ENCODE measurements at regions not wholly inside any gene's neighbourhood (a gene's known extent, or its start where the extent isn't known, plus 50 kb on each side); places are given as distances from the start of the nearest gene placed in this dataset.

DNA sequence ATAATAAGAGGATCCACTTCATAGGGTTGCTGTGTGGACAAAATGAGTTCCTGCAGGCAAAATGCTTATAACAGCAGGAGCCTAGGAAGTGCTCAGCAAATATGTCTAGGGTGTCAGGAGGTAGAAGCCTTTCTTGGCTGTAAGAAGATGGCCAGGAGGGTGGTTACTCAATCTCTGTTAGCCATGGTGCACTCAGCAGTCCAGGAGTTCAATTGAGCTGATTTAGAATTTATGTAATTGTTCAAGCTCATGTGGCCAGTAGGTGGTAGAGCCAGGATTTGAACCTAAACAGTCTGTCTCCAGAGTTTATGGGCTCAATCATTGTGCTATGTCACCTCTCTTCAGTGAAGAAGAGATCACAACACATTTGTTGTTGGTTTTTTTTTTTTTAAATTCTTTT, 381.2 kb downstream of the KIF4B start:
- Histone ChIP-seq H3K9me3 (ENCODE audit: control insufficient read depth, low read length) (no peaks in the 10 kb centered on the region), H3K4me1 (ENCODE audit: control insufficient read depth, insufficient read depth, low read length, poor library complexity, severe bottlenecking) (no peaks in the 10 kb centered on the region), H3K27ac (ENCODE audit: low read depth, low read length, severe bottlenecking) (no peak overlapping the region), H3K36me3 (ENCODE audit: control insufficient read depth, insufficient read depth, low read length) (no peaks in the 10 kb centered on the region), H3K4me3 (ENCODE audit: extremely low read depth, insufficient read depth, low read length, poor library complexity, severe bottlenecking) (no peak overlapping the region)

DNA sequence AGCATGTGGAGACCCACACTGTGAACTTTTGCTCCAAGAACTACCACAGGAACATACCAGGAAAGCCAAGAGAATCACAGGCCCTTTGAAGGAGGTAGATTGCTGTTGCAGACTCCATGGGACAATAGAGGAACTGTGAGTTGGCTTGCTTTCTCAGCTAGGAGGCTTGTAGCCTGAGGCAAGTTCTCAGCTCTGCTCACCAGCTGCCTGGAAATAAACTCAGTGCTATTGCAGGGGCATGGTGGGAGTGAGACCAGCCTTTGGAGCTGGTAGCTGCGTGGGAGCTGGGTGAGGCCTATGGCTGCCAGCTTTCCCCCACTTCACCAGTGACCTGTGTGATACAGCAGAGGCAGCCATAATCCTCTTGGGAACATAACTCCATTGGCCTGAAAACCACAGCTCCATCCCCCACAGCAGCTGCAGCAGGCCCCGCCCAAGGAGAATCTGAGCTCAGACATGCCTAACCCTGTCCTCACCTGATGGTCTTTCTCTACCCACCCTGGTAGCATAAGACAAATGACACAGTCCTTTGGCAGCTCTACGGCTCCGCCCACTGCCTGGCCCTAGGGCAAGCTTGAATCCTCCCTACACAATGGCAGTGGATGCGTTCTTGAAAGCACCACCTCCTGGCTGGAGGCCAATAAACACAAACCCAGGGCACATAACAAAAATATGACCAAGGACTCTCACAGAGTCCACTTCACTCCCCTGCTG, 389.5 kb downstream of the KIF4B start:
- no peak overlapping the region for H3K4me3 ChIP-seq (ENCODE audit: extremely low read depth, insufficient read depth, low read length, poor library complexity, severe bottlenecking)
- H3K36me3 ChIP-seq (ENCODE audit: control insufficient read depth, insufficient read depth, low read length): no peaks in the 10 kb centered on the region
- H3K9me3 ChIP-seq (ENCODE audit: control insufficient read depth, low read length): no peaks in the 10 kb centered on the region
- H3K27ac ChIP-seq (ENCODE audit: low read depth, low read length, severe bottlenecking): no peak overlapping the region
- no peaks in the 10 kb centered on the region for H3K4me1 ChIP-seq (ENCODE audit: control insufficient read depth, insufficient read depth, low read length, poor library complexity, severe bottlenecking)
- 73 to 90% methylated on average over 4 to 5 of the region's 5 CpGs for WGBS, 2 experiments (ENCODE audit: insufficient coverage in 2 of 2)

DNA sequence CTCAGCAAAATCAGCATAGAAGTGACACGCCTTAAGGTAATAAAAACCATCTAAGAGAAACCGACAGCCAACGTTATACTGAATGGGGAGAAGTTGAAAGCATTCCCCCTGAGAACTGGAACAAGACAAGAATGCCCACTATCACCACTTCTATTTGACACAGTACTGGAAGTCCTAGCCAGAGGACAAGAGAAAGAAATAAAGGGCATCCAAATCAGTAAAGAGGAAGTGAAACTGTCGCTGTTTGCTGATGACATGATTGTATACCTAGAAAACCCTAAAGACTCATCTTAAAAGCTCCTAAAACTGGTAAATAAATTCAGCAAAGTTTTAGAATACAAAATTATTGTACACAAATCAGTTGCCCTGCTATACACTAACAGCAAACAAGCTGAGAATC, 393.3 kb downstream of the KIF4B start:
- H3K27ac ChIP-seq (ENCODE audit: low read depth, low read length, severe bottlenecking): no peak overlapping the region
- no peak overlapping the region for H3K4me3 ChIP-seq (ENCODE audit: extremely low read depth, insufficient read depth, low read length, poor library complexity, severe bottlenecking)
- 80% methylated on average over 1 of the region's 4 CpGs; no CpG with 5 or more reads in 1 of the 2 experiments for WGBS, 2 experiments (ENCODE audit: insufficient coverage in 2 of 2)

DNA sequence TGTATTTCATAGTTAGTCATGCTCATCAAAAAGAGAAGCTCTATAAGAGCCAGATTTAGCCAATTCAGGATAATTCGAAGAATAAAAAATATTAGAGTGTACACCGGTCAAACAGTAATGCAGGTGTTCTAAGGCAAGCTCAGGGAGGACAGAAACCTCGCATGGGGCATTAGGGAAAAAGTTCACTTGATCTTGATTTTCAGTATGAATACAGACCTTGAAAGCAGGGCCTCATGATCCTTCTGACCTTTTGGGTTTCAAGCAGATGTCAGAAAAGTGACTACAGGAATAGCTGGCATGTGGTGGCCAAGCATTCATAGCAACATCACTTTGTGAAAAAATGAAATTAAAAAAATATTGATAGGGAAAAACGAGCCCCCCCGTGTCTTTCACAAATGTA, 394.9 kb downstream of the KIF4B start:
- Histone ChIP-seq H3K36me3 (ENCODE audit: control insufficient read depth, insufficient read depth, low read length) (no peaks in the 10 kb centered on the region), H3K9me3 (ENCODE audit: control insufficient read depth, low read length) (no peaks in the 10 kb centered on the region), H3K27ac (ENCODE audit: low read depth, low read length, severe bottlenecking) (no peak overlapping the region), H3K4me1 (ENCODE audit: control insufficient read depth, insufficient read depth, low read length, poor library complexity, severe bottlenecking) (no peaks in the 10 kb centered on the region), H3K4me3 (ENCODE audit: extremely low read depth, insufficient read depth, low read length, poor library complexity, severe bottlenecking) (no peak overlapping the region)
- WGBS, 2 experiments (ENCODE audit: insufficient coverage in 2 of 2): 84 to 86% methylated on average over 3 to 4 of the region's 5 CpGs

More for the DNA sequence above, 393.3 kb downstream of the KIF4B start:
- H3K9me3 ChIP-seq (ENCODE audit: control insufficient read depth, low read length): no peaks in the 10 kb centered on the region
- no peaks in the 10 kb centered on the region for H3K36me3 ChIP-seq (ENCODE audit: control insufficient read depth, insufficient read depth, low read length)
- no peaks in the 10 kb centered on the region for H3K4me1 ChIP-seq (ENCODE audit: control insufficient read depth, insufficient read depth, low read length, poor library complexity, severe bottlenecking)

DNA sequence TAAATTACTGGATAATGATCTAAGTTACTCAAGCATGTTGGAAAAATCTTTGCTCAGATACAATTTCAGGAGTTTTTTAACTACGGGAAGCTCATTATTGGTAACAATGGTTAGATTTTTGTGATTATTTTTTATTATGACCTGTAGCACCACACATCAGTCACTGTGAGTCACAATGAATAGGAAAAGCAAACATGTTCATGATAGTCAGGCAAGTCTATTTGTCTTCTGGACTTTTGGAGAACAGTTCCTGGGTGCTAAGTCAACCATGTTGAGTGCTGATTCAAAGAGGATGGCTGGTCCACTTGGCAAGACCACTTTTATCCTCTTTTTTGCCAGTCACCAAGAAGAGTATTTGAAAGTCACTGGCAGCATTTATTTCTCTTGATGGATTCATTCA, 403.2 kb downstream of the KIF4B start:
- H3K36me3 ChIP-seq (ENCODE audit: control insufficient read depth, insufficient read depth, low read length): no peaks in the 10 kb centered on the region
- no peaks in the 10 kb centered on the region for H3K9me3 ChIP-seq (ENCODE audit: control insufficient read depth, low read length)
- H3K4me1 ChIP-seq (ENCODE audit: control insufficient read depth, insufficient read depth, low read length, poor library complexity, severe bottlenecking): peaks cover 11% of the 10 kb centered on the region
- WGBS, 2 experiments (ENCODE audit: insufficient coverage in 2 of 2): no CpG with 5 or more reads among the region's 1 CpG
- H3K4me3 ChIP-seq (ENCODE audit: extremely low read depth, insufficient read depth, low read length, poor library complexity, severe bottlenecking): no peak overlapping the region
- H3K27ac ChIP-seq (ENCODE audit: low read depth, low read length, severe bottlenecking): no peak overlapping the region

DNA sequence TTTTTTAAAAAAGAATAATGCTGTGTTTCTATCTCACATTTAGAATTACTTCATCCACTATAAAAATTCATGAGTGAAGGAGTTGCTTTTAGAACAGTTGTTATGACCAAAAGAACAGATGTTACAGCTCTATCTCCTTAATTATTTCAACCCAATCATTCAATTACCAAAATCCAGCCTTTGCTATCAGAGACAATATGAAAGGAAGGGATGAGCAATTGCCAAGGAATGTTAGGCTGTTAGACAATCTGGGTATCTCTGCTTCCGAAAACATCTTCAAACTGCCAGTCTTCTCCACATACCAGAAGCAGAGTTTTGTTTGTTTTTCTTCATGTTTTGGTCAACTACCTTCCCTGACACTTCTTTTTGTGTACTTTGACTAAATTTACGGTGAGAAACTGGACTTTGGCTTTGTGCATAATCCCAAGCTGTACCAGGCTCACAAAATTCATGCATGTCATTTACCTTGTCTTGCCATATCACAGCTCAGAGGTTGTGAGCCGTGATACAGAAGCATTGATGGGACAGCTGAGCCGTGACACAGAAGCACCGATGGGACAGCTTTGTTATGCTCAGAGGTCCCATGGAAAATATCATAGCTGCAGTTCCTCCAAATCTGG, 405.5 kb downstream of the KIF4B start:
- Histone ChIP-seq H3K36me3 (ENCODE audit: control insufficient read depth, insufficient read depth, low read length) (no peaks in the 10 kb centered on the region), H3K9me3 (ENCODE audit: control insufficient read depth, low read length) (no peaks in the 10 kb centered on the region), H3K4me1 (ENCODE audit: control insufficient read depth, insufficient read depth, low read length, poor library complexity, severe bottlenecking) (peaks cover 14% of the 10 kb centered on the region), H3K4me3 (ENCODE audit: extremely low read depth, insufficient read depth, low read length, poor library complexity, severe bottlenecking) (no peak overlapping the region), H3K27ac (ENCODE audit: low read depth, low read length, severe bottlenecking) (peak overlapping the region; percentile 75)
- WGBS, 2 experiments (ENCODE audit: insufficient coverage in 2 of 2): 86 to 91% methylated on average over 4 to 5 of the region's 5 CpGs

DNA sequence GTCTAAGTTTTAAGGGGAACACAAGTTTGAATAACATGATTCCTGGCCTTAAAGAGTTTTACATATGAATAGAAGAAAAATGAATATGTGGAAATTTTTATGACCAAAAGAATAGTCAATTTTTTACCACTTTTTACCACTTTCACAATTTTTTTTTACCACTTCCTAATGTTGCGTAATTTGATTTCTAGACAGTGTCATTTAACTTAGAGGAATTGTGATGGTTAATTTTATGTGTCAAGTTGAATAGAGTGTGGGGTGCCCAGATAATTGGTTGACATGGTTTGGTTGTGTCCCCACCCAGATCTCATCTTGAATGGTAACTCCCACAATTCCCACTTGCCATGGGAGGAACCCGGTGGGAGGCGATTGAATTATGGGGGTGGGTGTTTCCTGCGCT, 416.6 kb downstream of the KIF4B start:
- Histone ChIP-seq H3K36me3 (ENCODE audit: control insufficient read depth, insufficient read depth, low read length) (no peaks in the 10 kb centered on the region), H3K9me3 (ENCODE audit: control insufficient read depth, low read length) (peaks cover 7% of the 10 kb centered on the region), H3K4me1 (ENCODE audit: control insufficient read depth, insufficient read depth, low read length, poor library complexity, severe bottlenecking) (peaks cover 5% of the 10 kb centered on the region), H3K4me3 (ENCODE audit: extremely low read depth, insufficient read depth, low read length, poor library complexity, severe bottlenecking) (no peak overlapping the region), H3K27ac (ENCODE audit: low read depth, low read length, severe bottlenecking) (no peak overlapping the region)
- WGBS, 2 experiments (ENCODE audit: insufficient coverage in 2 of 2): no CpG with 5 or more reads among the region's 4 CpGs

DNA sequence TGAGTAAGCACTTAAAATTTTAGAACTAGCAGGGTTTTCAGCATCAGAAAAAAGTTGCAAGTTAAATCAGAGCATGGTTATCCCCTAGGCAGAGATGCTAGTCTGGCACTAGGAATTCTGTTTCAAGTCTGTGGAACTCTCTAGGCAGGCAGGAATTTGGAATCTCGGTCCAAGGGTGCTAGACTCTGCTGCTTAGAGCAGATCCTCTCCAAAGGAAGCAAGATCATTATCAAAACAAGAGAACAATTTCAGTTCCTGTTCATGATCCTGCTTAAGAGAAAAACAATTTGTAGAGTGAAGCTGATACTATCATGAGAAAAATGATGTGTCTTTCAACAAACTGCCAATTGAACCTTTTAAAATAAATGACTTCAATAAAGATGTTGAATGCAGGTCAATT, 420.7 kb downstream of the KIF4B start:
- Histone ChIP-seq H3K36me3 (ENCODE audit: control insufficient read depth, insufficient read depth, low read length) (no peaks in the 10 kb centered on the region), H3K4me1 (ENCODE audit: control insufficient read depth, insufficient read depth, low read length, poor library complexity, severe bottlenecking) (peaks cover 5% of the 10 kb centered on the region), H3K9me3 (ENCODE audit: control insufficient read depth, low read length) (peaks cover 7% of the 10 kb centered on the region), H3K4me3 (ENCODE audit: extremely low read depth, insufficient read depth, low read length, poor library complexity, severe bottlenecking) (no peak overlapping the region), H3K27ac (ENCODE audit: low read depth, low read length, severe bottlenecking) (peak overlapping the region; percentile 52)
- WGBS, 2 experiments (ENCODE audit: insufficient coverage in 2 of 2): 40% methylated on average over 1 of the region's 1 CpG; no CpG with 5 or more reads in 1 of the 2 experiments

DNA sequence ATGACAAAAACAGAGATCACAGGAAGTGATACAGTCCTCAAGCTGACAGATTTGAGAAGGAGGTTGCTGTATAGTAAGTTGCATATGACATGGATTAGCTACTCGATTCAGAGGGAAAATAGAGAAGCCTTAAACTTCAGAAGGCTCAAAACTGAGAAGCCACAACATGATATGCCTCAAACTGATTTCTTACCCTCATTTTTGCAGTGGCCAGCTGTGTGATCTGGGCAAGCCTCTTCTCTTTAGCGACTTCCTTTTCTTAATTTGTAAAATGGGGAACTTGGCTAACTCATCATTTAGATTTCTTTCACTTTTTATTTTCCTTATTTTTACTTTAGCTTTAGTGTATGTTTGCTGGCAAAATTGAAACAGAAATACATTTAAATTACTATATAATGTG, 421.1 kb downstream of the KIF4B start:
- H3K4me1 ChIP-seq (ENCODE audit: control insufficient read depth, insufficient read depth, low read length, poor library complexity, severe bottlenecking): peaks cover 5% of the 10 kb centered on the region
- peaks cover 7% of the 10 kb centered on the region for H3K9me3 ChIP-seq (ENCODE audit: control insufficient read depth, low read length)
- H3K36me3 ChIP-seq (ENCODE audit: control insufficient read depth, insufficient read depth, low read length): no peaks in the 10 kb centered on the region
- H3K4me3 ChIP-seq (ENCODE audit: extremely low read depth, insufficient read depth, low read length, poor library complexity, severe bottlenecking): no peak overlapping the region
- WGBS, 2 experiments (ENCODE audit: insufficient coverage in 2 of 2): 100% methylated on average over 1 of the region's 2 CpGs; no CpG with 5 or more reads in 1 of the 2 experiments
- peak overlapping the region; percentile 52 for H3K27ac ChIP-seq (ENCODE audit: low read depth, low read length, severe bottlenecking)

DNA sequence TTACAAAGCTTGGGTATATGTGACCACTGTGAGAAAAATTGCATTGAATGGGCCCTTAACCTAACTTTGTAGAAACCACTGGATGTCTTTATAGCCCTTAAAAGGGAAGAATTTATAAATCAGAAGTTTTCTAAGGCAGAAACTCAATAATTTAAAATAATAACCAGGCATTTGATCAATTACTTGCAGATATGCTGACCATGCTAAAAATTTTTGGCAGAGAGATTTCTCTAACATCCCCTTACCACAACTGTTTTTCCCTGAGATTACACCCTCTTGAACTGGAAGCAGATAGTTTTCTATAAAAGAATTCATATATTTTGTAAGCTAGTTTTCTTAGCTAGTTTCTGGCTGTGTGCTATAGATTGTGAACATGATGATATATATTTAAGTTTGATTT, 428.3 kb downstream of the KIF4B start:
- Histone ChIP-seq H3K36me3 (ENCODE audit: control insufficient read depth, insufficient read depth, low read length) (no peaks in the 10 kb centered on the region), H3K27ac (ENCODE audit: low read depth, low read length, severe bottlenecking) (no peak overlapping the region), H3K4me1 (ENCODE audit: control insufficient read depth, insufficient read depth, low read length, poor library complexity, severe bottlenecking) (no peaks in the 10 kb centered on the region), H3K9me3 (ENCODE audit: control insufficient read depth, low read length) (no peaks in the 10 kb centered on the region), H3K4me3 (ENCODE audit: extremely low read depth, insufficient read depth, low read length, poor library complexity, severe bottlenecking) (no peak overlapping the region)

DNA sequence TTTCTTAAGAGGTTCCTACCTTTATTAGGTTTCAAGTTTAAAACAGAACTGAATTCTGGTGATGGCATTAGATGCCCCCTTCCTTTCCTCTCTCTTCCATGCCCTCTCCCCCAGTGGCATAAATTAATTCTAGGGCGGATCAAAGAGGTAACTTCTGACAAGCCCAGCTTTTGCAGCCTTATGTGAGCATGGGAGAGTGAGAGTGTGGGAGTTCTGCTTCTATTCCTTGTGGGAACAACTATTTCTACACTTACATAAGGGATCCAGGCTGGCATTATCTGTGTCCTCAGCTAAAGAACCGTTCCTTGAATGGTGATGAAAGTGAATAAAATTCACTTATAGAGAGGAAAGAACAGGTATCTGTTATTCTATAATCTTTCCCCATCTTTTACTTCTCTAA, 437.6 kb downstream of the KIF4B start:
- Histone ChIP-seq H3K27ac (ENCODE audit: low read depth, low read length, severe bottlenecking) (no peak overlapping the region), H3K4me3 (ENCODE audit: extremely low read depth, insufficient read depth, low read length, poor library complexity, severe bottlenecking) (no peak overlapping the region), H3K4me1 (ENCODE audit: control insufficient read depth, insufficient read depth, low read length, poor library complexity, severe bottlenecking) (no peaks in the 10 kb centered on the region), H3K36me3 (ENCODE audit: control insufficient read depth, insufficient read depth, low read length) (no peaks in the 10 kb centered on the region), H3K9me3 (ENCODE audit: control insufficient read depth, low read length) (no peaks in the 10 kb centered on the region)
- WGBS, 2 experiments (ENCODE audit: insufficient coverage in 2 of 2): no CpG with 5 or more reads among the region's 2 CpGs
